ENCODE measurements at regions not wholly inside any gene's neighbourhood (a gene's known extent, or its start where the extent isn't known, plus 50 kb on each side); places are given as distances from the start of the nearest gene placed in this dataset.

DNA sequence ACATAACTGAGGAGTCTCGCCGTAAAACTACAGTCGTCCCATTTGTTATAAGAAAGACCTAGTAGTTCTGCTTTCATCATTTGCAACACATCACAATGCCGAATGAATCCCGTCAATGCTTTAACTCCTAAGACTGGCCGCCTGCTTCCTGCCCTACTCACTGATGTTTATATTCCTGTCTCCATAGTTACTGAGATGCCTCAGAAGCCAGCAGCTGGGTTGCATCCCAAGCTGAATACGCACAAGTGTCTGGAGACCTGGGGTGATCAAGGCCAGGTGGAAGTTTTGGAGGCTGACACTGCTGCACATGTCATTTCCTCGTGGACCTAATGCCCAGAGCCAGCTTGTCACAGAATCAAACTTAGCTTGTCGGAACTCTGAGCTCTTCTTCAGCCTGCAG is 95.2 kb upstream of the UBE2E1 start:
- TF ChIP-seq, protein P1, sequence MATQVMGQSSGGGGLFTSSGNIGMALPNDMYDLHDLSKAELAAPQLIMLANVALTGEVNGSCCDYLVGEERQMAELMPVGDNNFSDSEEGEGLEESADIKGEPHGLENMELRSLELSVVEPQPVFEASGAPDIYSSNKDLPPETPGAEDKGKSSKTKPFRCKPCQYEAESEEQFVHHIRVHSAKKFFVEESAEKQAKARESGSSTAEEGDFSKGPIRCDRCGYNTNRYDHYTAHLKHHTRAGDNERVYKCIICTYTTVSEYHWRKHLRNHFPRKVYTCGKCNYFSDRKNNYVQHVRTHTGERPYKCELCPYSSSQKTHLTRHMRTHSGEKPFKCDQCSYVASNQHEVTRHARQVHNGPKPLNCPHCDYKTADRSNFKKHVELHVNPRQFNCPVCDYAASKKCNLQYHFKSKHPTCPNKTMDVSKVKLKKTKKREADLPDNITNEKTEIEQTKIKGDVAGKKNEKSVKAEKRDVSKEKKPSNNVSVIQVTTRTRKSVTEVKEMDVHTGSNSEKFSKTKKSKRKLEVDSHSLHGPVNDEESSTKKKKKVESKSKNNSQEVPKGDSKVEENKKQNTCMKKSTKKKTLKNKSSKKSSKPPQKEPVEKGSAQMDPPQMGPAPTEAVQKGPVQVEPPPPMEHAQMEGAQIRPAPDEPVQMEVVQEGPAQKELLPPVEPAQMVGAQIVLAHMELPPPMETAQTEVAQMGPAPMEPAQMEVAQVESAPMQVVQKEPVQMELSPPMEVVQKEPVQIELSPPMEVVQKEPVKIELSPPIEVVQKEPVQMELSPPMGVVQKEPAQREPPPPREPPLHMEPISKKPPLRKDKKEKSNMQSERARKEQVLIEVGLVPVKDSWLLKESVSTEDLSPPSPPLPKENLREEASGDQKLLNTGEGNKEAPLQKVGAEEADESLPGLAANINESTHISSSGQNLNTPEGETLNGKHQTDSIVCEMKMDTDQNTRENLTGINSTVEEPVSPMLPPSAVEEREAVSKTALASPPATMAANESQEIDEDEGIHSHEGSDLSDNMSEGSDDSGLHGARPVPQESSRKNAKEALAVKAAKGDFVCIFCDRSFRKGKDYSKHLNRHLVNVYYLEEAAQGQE (IDR thresholded peaks at IDR 0.05; ENCODE audit: insufficient read depth in 1 of 2, low read depth in 2 of 2, low read length in 2 of 2): no peak
- no peak for TF ChIP-seq POLR2AphosphoS5 (IDR thresholded peaks at IDR 0.05; ENCODE audit: low read depth, low read length)

All from PFSK-1 (cell line).